Upper lobe of left lung (tissue), 6 donors: ENCODE measurements at regions not wholly inside any gene's neighbourhood (a gene's known extent, or its start where the extent isn't known, plus 50 kb on each side); places are given as distances from the start of the nearest gene placed in this dataset.

Experiments
- ATAC-seq, 2 donors: fragments of 200-7000 bp; cut with Tn5 transposase; one replicate each; pipeline ENCODE4 v1.9.1; 2022; ENCODE audit warnings: mild to moderate bottlenecking in 2 of 2, moderate library complexity in 2 of 2; ENCODE audit not compliant: low FRiP score in 2 of 2
- DNase-seq, 2 donors: peaks; one replicate each; pipeline ENCODE4 v3.0.0-alpha.2; 2019 to 2020
- H3K27ac ChIP-seq, 4 donors: fragments of 200-600 bp; sonication (generic); one replicate each; pipeline ENCODE4 v1.5.1; 2016 to 2019
- H3K27me3 ChIP-seq, 4 donors: fragments of 200-600 bp; sonication (generic); one replicate each; pipeline ENCODE4 v1.5.1; 2017 to 2019
- H3K36me3 ChIP-seq, 4 donors: fragments of 200-600 bp; sonication (generic); one replicate each; pipeline ENCODE4 v1.5.1; 2016 to 2019
- H3K4me1 ChIP-seq, 4 donors: fragments of 200-600 bp; sonication (generic); one replicate each; pipeline ENCODE4 v1.5.1; 2018 to 2019
- H3K4me3 ChIP-seq, 4 donors: fragments of 200-600 bp; sonication (generic); one replicate each; pipeline ENCODE4 v1.5.1; 2017 to 2019; ENCODE audit warnings: mild to moderate bottlenecking in 2 of 4, moderate library complexity in 1 of 4
- H3K9me3 ChIP-seq, 4 donors: fragments of 200-600 bp; sonication (generic); one replicate each; pipeline ENCODE4 v1.5.1; 2018 to 2019
- EP300 ChIP-seq, 4 donors: sonication (generic); formaldehyde crosslinking; IDR thresholded peaks; one replicate each; pipeline ENCODE4 v1.5.1; 2017; ENCODE audit warnings: antibody characterized with exemption in 4 of 4, control low read depth in 2 of 4
- POLR2A ChIP-seq, 4 donors: fragments of 450-650 bp; IDR thresholded peaks; one replicate each; pipeline ENCODE4 v1.5.1; 2016 to 2017; ENCODE audit warnings: antibody characterized with exemption in 4 of 4, mild to moderate bottlenecking in 2 of 4
- POLR2AphosphoS5 ChIP-seq, 2 donors: sonication (generic); formaldehyde crosslinking; IDR thresholded peaks; one replicate each; pipeline ENCODE4 v1.5.1; 2017; ENCODE audit warnings: antibody characterized with exemption in 2 of 2
- WGBS, 2 donors: methylation state at CpG; one replicate each; pipeline ENCODE4 v1.1.5; 2017 to 2018; 5-methylcytosine and 5-hydroxymethylcytosine counted together
- TF ChIP-seq, protein P1 (sequence below), 6 experiments: fragments of 450-650 bp in 4 of 6; fragments of 200-600 bp in 2 of 6; sonication (generic) in 2 of 6; IDR thresholded peaks; one replicate each; pipeline ENCODE4 v1.5.1; 2016 to 2019; ENCODE audit warnings: antibody characterized with exemption in 6 of 6
- donor health status: DM: no; HTN: no; CAD: no; lungs with moderate emphysema.
- donor health status: DM: no; HTN: yes; CAD: no; lungs with severe emphysema.

DNA sequence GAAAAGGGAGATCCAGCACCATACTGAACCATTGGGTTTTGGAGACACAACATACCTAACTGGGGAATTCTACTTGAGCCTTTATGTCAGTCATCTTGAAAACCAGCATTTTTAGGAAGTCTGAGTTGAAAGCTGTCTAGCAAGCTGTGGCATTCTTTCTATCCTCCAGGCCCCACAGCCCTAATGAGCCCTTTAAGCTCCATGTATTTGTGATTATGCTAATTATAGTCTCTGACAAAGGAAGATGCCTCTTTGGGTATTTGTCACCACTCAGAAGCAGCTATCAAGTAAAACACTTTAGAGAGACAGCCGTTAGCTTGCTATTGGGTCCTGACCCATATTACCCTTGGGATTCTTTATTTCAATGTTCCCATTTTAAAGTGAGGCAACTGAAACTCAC lies 159.5 kb upstream of the MANEA start:
- H3K4me3 ChIP-seq = no peak overlapping the region
- TF ChIP-seq POLR2AphosphoS5 (IDR thresholded peaks at IDR 0.05) (no peak), POLR2A (IDR thresholded peaks at IDR 0.05) (no peak), EP300 (IDR thresholded peaks at IDR 0.05) (no peak)
- TF ChIP-seq, protein P1, sequence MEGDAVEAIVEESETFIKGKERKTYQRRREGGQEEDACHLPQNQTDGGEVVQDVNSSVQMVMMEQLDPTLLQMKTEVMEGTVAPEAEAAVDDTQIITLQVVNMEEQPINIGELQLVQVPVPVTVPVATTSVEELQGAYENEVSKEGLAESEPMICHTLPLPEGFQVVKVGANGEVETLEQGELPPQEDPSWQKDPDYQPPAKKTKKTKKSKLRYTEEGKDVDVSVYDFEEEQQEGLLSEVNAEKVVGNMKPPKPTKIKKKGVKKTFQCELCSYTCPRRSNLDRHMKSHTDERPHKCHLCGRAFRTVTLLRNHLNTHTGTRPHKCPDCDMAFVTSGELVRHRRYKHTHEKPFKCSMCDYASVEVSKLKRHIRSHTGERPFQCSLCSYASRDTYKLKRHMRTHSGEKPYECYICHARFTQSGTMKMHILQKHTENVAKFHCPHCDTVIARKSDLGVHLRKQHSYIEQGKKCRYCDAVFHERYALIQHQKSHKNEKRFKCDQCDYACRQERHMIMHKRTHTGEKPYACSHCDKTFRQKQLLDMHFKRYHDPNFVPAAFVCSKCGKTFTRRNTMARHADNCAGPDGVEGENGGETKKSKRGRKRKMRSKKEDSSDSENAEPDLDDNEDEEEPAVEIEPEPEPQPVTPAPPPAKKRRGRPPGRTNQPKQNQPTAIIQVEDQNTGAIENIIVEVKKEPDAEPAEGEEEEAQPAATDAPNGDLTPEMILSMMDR (IDR thresholded peaks at IDR 0.05) = no peak
- no peaks in the 10 kb centered on the region for H3K27me3 ChIP-seq
- H3K4me1 ChIP-seq = no peaks in the 10 kb centered on the region
- no peak overlapping the region for H3K27ac ChIP-seq
- H3K9me3 ChIP-seq = peaks cover 0 to 10% (median 6%) of the 10 kb centered on the region in 4 donors
- DNase-seq = no peak
- H3K36me3 ChIP-seq = no peaks in the 10 kb centered on the region
- WGBS, 2 donors = 0% methylated on average over 1 of the region's 1 CpG
- no peak for ATAC-seq

DNA sequence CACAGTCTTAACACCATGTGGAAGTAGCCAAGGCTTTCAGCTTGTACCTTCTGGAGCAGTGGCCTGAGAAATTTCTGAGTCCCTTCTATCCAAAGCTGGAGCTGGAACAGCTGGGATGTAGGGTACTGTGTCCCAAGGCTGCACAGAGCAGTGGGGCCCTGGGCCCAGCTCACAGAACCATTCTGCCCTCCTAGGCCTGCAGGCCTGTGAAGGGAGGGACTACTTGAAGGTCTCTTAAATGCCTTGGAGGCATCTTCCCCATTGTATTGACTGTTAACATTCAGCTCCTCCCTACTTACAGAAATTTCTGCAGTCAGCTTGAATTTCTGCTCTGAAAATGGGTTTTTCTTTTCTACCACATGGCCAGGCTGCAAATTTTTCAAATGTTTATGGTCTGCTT lies 156.5 kb upstream of the MANEA start:
- no peaks in the 10 kb centered on the region for H3K27me3 ChIP-seq
- DNase-seq = no peak
- no peaks in the 10 kb centered on the region for H3K4me1 ChIP-seq
- no peak overlapping the region for H3K27ac ChIP-seq
- H3K36me3 ChIP-seq = no peaks in the 10 kb centered on the region
- ATAC-seq = no peak
- H3K4me3 ChIP-seq = no peak overlapping the region
- TF ChIP-seq POLR2AphosphoS5 (IDR thresholded peaks at IDR 0.05) (no peak), POLR2A (IDR thresholded peaks at IDR 0.05) (no peak), EP300 (IDR thresholded peaks at IDR 0.05) (no peak)
- TF ChIP-seq, protein P1 (IDR thresholded peaks at IDR 0.05) = no peak
- H3K9me3 ChIP-seq = peaks cover 0 to 10% (median 6%) of the 10 kb centered on the region in 4 donors

DNA sequence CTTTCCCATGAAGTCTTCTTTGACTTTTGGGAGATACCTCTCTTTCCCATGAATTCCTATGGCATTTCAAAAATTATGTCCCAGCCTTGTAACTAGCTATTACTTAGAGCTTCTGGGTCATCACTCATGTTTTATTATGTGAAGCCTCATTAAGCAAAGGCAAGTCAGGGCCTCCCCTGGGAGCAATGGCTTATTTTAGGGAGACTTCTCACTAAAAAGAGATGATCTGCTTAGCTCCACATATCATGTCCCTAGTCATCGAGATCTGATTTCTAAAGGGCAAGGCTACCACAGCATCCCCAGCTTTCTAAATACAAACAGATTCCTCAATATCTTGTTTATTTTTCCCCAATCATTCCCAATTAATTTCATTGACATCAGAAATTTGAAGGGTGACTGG lies 154.0 kb upstream of the MANEA start:
- DNase-seq (no peak), ATAC-seq (no peak)
- 79 to 85% methylated on average over 1 of the region's 1 CpG for WGBS, 2 donors
- no peak overlapping the region for H3K27ac ChIP-seq
- H3K27me3 ChIP-seq = no peaks in the 10 kb centered on the region
- no peaks in the 10 kb centered on the region for H3K4me1 ChIP-seq
- H3K9me3 ChIP-seq = peaks cover 0 to 10% (median 6%) of the 10 kb centered on the region in 4 donors
- H3K36me3 ChIP-seq = no peaks in the 10 kb centered on the region
- no peak overlapping the region for H3K4me3 ChIP-seq
- TF ChIP-seq POLR2A (IDR thresholded peaks at IDR 0.05) = no peak
- TF ChIP-seq, protein P1 (IDR thresholded peaks at IDR 0.05) = no peak
- TF ChIP-seq EP300 (IDR thresholded peaks at IDR 0.05) = no peak
- no peak for TF ChIP-seq POLR2AphosphoS5 (IDR thresholded peaks at IDR 0.05)

DNA sequence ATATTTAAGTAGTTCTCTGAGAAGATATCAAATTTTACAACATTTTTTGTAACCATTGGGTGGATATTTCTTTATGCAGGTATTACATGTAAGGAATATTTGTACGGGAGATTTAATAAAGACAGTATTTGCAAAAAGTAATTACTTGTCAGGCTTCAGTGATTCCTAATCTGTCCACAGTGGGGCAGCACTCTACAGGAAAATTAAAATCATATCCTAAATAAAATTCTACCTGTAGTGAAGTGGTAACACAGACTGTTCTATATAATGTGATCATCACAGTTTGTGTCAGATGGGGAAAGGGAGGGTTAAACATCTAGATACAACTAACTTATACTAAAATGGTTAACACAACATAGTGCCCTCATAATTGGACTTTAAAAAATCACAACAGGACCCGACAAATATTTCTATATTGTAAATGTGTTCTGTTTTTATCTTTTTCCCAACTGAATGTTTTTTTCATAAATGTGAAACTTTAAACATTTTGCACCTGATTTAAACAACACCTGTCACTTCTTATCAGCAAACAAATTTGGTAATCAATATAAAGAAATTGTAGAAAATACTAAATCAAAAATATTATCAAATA lies 145.6 kb upstream of the MANEA start:
- Histone ChIP-seq H3K9me3 (no peaks in the 10 kb centered on the region), H3K36me3 (no peaks in the 10 kb centered on the region), H3K27me3 (no peaks in the 10 kb centered on the region), H3K27ac (no peak overlapping the region), H3K4me1 (no peaks in the 10 kb centered on the region), H3K4me3 (no peak overlapping the region)
- TF ChIP-seq, protein P1 (IDR thresholded peaks at IDR 0.05) = peak; percentile 26 to 70 (median 62)
- no peak for TF ChIP-seq EP300 (IDR thresholded peaks at IDR 0.05)
- no peak for ATAC-seq
- 46 to 48% methylated on average over 2 of the region's 2 CpGs for WGBS, 2 donors
- DNase-seq = no peak

DNA sequence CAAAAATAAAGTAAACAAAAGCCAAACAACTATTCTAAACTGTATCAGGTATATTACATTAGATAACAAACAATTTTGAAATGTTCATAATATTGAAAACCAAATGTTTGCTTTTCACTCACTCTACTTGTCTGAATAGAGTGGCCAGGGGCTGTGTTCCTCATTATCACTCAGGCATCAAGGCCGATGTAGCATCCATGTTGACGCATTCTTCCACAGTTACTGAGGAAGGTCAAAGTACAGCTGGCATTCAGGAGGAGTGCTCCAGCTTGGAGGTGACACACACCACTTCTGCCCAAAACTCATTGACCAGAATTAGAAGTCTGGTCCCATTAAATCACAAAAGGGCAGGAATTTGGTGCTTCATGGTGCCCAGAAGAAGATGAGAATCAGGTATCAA lies 137.6 kb upstream of the MANEA start:
- TF ChIP-seq EP300 (IDR thresholded peaks at IDR 0.05) = no peak
- TF ChIP-seq POLR2AphosphoS5 (IDR thresholded peaks at IDR 0.05) = no peak
- TF ChIP-seq, protein P1 (IDR thresholded peaks at IDR 0.05) = no peak
- TF ChIP-seq POLR2A (IDR thresholded peaks at IDR 0.05) = no peak
- ATAC-seq (no peak), DNase-seq (no peak)
- Histone ChIP-seq H3K4me1 (no peaks in the 10 kb centered on the region), H3K9me3 (no peaks in the 10 kb centered on the region), H3K36me3 (no peaks in the 10 kb centered on the region), H3K27me3 (no peaks in the 10 kb centered on the region), H3K4me3 (no peak overlapping the region), H3K27ac (no peak overlapping the region)
- WGBS, 2 donors = 87 to 90% methylated on average over 2 of the region's 2 CpGs
